ENCODE measurements at regions not wholly inside any gene's neighbourhood (a gene's known extent, or its start where the extent isn't known, plus 50 kb on each side); places are given as distances from the start of the nearest gene placed in this dataset.

GRCh38 chr2:194742706-194743105 lies 914.3 kb upstream of the SLC39A10 start:
- Mint-ChIP-seq H3K9me3 (peaks cover 0 to 4% (median 2%) of the 10 kb centered on the region in 7 donors), H3K27ac (no peak overlapping the region), H3K27me3 (ENCODE audit: low read depth in 3 of 3) (no peaks in the 10 kb centered on the region), H3K4me1 (no peaks in the 10 kb centered on the region), H3K4me3 (no peak overlapping the region), H3K36me3 (no peaks in the 10 kb centered on the region)
- TF ChIP-seq CTCF (IDR thresholded peaks at IDR 0.05), result no peak
- no peak overlapping the region for H3K9ac ChIP-seq (ENCODE audit: insufficient read depth, low read length, poor library complexity, severe bottlenecking)
- no peak overlapping the region for H3K27ac ChIP-seq (ENCODE audit: low read depth in 1 of 2, low read length in 2 of 2)
- no peaks in the 10 kb centered on the region for H3K4me1 ChIP-seq (ENCODE audit: control insufficient read depth in 1 of 2, insufficient read depth in 2 of 2, low read length in 2 of 2)
- H3K79me2 ChIP-seq (ENCODE audit: insufficient read depth, low read length), result no peaks in the 10 kb centered on the region
- WGBS (ENCODE audit: insufficient coverage), result no CpG with 5 or more reads among the region's 2 CpGs
- DNase-seq, result no peak
- no peak overlapping the region for H3K4me3 ChIP-seq (replicated peaks in 1 of 3; ENCODE audit: low read depth in 2 of 3, low read length in 3 of 3)
- intact Hi-C loops (cut with micrococcal nuclease), result no loop called here
- no peak overlapping the region for H3K4me2 ChIP-seq (replicated peaks; ENCODE audit: extremely low read depth, low read length, poor library complexity, severe bottlenecking)
- H3K36me3 ChIP-seq (replicated peaks in 1 of 2; ENCODE audit: control insufficient read depth in 1 of 2, insufficient read depth in 2 of 2, low read length in 2 of 2), result no peaks in the 10 kb centered on the region
- H3K27me3 ChIP-seq (ENCODE audit: control insufficient read depth in 2 of 2, insufficient read depth in 2 of 2, low read length in 2 of 2), result no peaks in the 10 kb centered on the region
- no peak overlapping the region for H2AFZ ChIP-seq (ENCODE audit: insufficient read depth, low read depth, low read length, poor library complexity, severe bottlenecking)
- no peaks in the 10 kb centered on the region for H4K20me1 ChIP-seq (ENCODE audit: insufficient read depth, low read length)
- H3K9me3 ChIP-seq (replicated peaks in 1 of 2; ENCODE audit: control insufficient read depth in 1 of 2, insufficient read depth in 1 of 2, low read length in 2 of 2), result no peaks in the 10 kb centered on the region

GRCh38 chr2:194739217-194739616 lies 917.8 kb upstream of the SLC39A10 start:
- Mint-ChIP-seq H3K4me3 (no peak overlapping the region), H3K4me1 (no peaks in the 10 kb centered on the region), H3K36me3 (no peaks in the 10 kb centered on the region), H3K27me3 (ENCODE audit: low read depth in 3 of 3) (peaks cover 0 to 2% (median 0%) of the 10 kb centered on the region in 3 donors), H3K9me3 (peaks cover 0 to 4% (median 3%) of the 10 kb centered on the region in 7 donors), H3K27ac (no peak overlapping the region)
- peaks cover 0 to 4% of the 10 kb centered on the region in 2 donors for H3K9me3 ChIP-seq (replicated peaks in 1 of 2; ENCODE audit: control insufficient read depth in 1 of 2, insufficient read depth in 1 of 2, low read length in 2 of 2)
- intact Hi-C loops (cut with micrococcal nuclease), result no loop called here
- H3K4me1 ChIP-seq (ENCODE audit: control insufficient read depth in 1 of 2, insufficient read depth in 2 of 2, low read length in 2 of 2), result no peaks in the 10 kb centered on the region
- no peak for TF ChIP-seq CTCF (IDR thresholded peaks at IDR 0.05)
- H3K4me2 ChIP-seq (replicated peaks; ENCODE audit: extremely low read depth, low read length, poor library complexity, severe bottlenecking), result no peak overlapping the region
- no peak overlapping the region for H2AFZ ChIP-seq (ENCODE audit: insufficient read depth, low read depth, low read length, poor library complexity, severe bottlenecking)
- no peaks in the 10 kb centered on the region for H4K20me1 ChIP-seq (ENCODE audit: insufficient read depth, low read length)
- DNase-seq, result no peak
- no peak overlapping the region for H3K27ac ChIP-seq (ENCODE audit: low read depth in 1 of 2, low read length in 2 of 2)
- 100% methylated on average over 1 of the region's 3 CpGs for WGBS (ENCODE audit: insufficient coverage)
- H3K4me3 ChIP-seq (replicated peaks in 1 of 3; ENCODE audit: low read depth in 2 of 3, low read length in 3 of 3), result no peak overlapping the region
- no peak overlapping the region for H3K9ac ChIP-seq (ENCODE audit: insufficient read depth, low read length, poor library complexity, severe bottlenecking)
- H3K27me3 ChIP-seq (ENCODE audit: control insufficient read depth in 2 of 2, insufficient read depth in 2 of 2, low read length in 2 of 2), result no peaks in the 10 kb centered on the region
- H3K79me2 ChIP-seq (ENCODE audit: insufficient read depth, low read length), result no peaks in the 10 kb centered on the region
- no peaks in the 10 kb centered on the region for H3K36me3 ChIP-seq (replicated peaks in 1 of 2; ENCODE audit: control insufficient read depth in 1 of 2, insufficient read depth in 2 of 2, low read length in 2 of 2)

Measured in CD14-positive monocyte (primary cell).